ENCODE measurements at regions not wholly inside any gene's neighbourhood (a gene's known extent, or its start where the extent isn't known, plus 50 kb on each side); places are given as distances from the start of the nearest gene placed in this dataset.
"Not testable (repeated sequence)": the region's sequence is repeated elsewhere in the genome, so short reads cannot be mapped to it uniquely, and the experiment has no call there.

- DNase-seq (ENCODE audit: low spot score), result no peak
Measured at GRCh38 chr14:83828406-83828805, 1701.5 kb upstream of the FLRT2 start.

- DNase-seq (ENCODE audit: low spot score), result no peak
Measured at GRCh38 chr14:83830316-83830715, 1699.6 kb upstream of the FLRT2 start.

- DNase-seq (ENCODE audit: low spot score), result no peak
Measured at GRCh38 chr14:83838226-83838625, 1691.7 kb upstream of the FLRT2 start.

GRCh38 chr14:83842547-83842946, 1687.4 kb upstream of the FLRT2 start:
- no peak for DNase-seq (ENCODE audit: low spot score)

- DNase-seq (ENCODE audit: low spot score), result no peak
Measured at GRCh38 chr14:83847102-83847501, 1682.8 kb upstream of the FLRT2 start.

- DNase-seq (ENCODE audit: low spot score), result no peak
Measured at GRCh38 chr14:83850092-83850491, 1679.9 kb upstream of the FLRT2 start.

GRCh38 chr14:83856334-83856733, 1673.6 kb upstream of the FLRT2 start:
- no peak for DNase-seq (ENCODE audit: low spot score)

- no peak for DNase-seq (ENCODE audit: low spot score)
Measured at GRCh38 chr14:83860631-83861155, 1669.3 kb upstream of the FLRT2 start.

- DNase-seq (ENCODE audit: low spot score), result no peak
Measured at GRCh38 chr14:83863042-83863774, 1666.7 kb upstream of the FLRT2 start.

GRCh38 chr14:83864106-83864505, 1665.8 kb upstream of the FLRT2 start:
- DNase-seq (ENCODE audit: low spot score), result no peak

- no peak for DNase-seq (ENCODE audit: low spot score)
Measured at GRCh38 chr14:83867566-83868225, 1662.2 kb upstream of the FLRT2 start.

GRCh38 chr14:83870546-83871270, 1659.2 kb upstream of the FLRT2 start:
- no peak for DNase-seq (ENCODE audit: low spot score)

- DNase-seq (ENCODE audit: low spot score), result no peak
Measured at GRCh38 chr14:83873669-83874068, 1656.3 kb upstream of the FLRT2 start.

GRCh38 chr14:83874662-83875061, 1655.3 kb upstream of the FLRT2 start:
- no peak for DNase-seq (ENCODE audit: low spot score)

GRCh38 chr14:83883732-83884131, 1646.2 kb upstream of the FLRT2 start:
- no peak for DNase-seq (ENCODE audit: low spot score)

- no peak for DNase-seq (ENCODE audit: low spot score)
Measured at GRCh38 chr14:83885837-83886293, 1644.1 kb upstream of the FLRT2 start.

- no peak for DNase-seq (ENCODE audit: low spot score)
Measured at GRCh38 chr14:83887866-83888265, 1642.1 kb upstream of the FLRT2 start.

- DNase-seq (ENCODE audit: low spot score), result no peak
Measured at GRCh38 chr14:83893447-83893846, 1636.5 kb upstream of the FLRT2 start.

GRCh38 chr14:83894568-83894967, 1635.4 kb upstream of the FLRT2 start:
- no peak for DNase-seq (ENCODE audit: low spot score)

- not testable (repeated sequence) for DNase-seq (ENCODE audit: low spot score)
Measured at GRCh38 chr14:83898558-83898957, 1631.4 kb upstream of the FLRT2 start.

GRCh38 chr14:83899706-83900105, 1630.2 kb upstream of the FLRT2 start:
- DNase-seq (ENCODE audit: low spot score), result no peak

GRCh38 chr14:83905157-83905556, 1624.8 kb upstream of the FLRT2 start:
- DNase-seq (ENCODE audit: low spot score), result no peak

- no peak for DNase-seq (ENCODE audit: low spot score)
Measured at GRCh38 chr14:83908419-83908818, 1621.5 kb upstream of the FLRT2 start.

Measured in hematopoietic multipotent progenitor cell treated with erythropoietin and hydrocortisone succinate and interleukin-3 and kit ligand, for 15 days (in vitro differentiated cells).